ENCODE measurements at regions not wholly inside any gene's neighbourhood (a gene's known extent, or its start where the extent isn't known, plus 50 kb on each side); places are given as distances from the start of the nearest gene placed in this dataset.

DNA sequence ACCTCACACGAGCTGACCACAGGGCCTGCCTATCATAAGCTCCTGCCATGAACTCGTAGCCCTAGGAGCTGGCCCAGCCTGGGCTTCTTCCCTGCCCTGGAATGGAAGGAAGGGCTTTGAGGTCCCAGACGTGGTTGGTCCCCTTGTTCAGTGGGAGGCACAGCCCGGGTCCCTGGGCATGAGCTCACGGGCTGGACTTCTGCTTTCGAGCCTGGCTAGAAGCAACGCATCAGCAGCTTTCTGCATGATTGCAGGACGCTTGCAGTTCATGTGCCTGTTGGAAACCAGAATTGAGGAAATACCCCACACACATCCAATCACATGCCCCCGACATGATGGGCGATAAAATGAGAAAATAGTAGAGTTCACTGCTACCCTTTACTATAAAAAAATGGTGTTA, 293.3 kb downstream of the MAF start:
- TF ChIP-seq, protein P1, sequence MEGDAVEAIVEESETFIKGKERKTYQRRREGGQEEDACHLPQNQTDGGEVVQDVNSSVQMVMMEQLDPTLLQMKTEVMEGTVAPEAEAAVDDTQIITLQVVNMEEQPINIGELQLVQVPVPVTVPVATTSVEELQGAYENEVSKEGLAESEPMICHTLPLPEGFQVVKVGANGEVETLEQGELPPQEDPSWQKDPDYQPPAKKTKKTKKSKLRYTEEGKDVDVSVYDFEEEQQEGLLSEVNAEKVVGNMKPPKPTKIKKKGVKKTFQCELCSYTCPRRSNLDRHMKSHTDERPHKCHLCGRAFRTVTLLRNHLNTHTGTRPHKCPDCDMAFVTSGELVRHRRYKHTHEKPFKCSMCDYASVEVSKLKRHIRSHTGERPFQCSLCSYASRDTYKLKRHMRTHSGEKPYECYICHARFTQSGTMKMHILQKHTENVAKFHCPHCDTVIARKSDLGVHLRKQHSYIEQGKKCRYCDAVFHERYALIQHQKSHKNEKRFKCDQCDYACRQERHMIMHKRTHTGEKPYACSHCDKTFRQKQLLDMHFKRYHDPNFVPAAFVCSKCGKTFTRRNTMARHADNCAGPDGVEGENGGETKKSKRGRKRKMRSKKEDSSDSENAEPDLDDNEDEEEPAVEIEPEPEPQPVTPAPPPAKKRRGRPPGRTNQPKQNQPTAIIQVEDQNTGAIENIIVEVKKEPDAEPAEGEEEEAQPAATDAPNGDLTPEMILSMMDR (IDR thresholded peaks at IDR 0.05; ENCODE audit: low read length) = no peak
- TF ChIP-seq EZH2phosphoT487 (IDR thresholded peaks at IDR 0.05; ENCODE audit: low read length) (no peak), EZH2 (optimal IDR thresholded peaks at IDR 0.05; ENCODE audit: low read depth, low read length) (no peak)

All from MM.1S (cell line).